ENCODE measurements at regions not wholly inside any gene's neighbourhood (a gene's known extent, or its start where the extent isn't known, plus 50 kb on each side); places are given as distances from the start of the nearest gene placed in this dataset.

DNA sequence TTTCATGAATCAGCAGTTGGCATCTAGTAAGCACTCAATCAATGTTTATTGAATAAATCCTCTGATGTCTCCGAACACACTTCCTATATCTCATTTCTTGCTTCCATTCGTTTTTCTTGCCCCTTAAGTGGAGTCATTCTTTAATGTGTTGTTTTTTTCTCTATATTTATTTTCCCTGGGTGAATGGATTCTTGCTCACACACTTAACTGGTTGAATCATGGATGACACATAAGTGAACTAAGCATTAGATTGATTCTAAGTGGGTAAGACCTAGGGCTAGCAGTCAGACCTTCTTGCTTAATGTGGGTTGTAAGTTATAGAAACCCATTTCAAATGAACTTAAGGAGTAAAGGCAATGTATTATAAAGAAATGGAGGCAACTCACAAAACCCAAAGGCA, 111.1 kb downstream of the RTL3 start:
- TF ChIP-seq, protein P1, sequence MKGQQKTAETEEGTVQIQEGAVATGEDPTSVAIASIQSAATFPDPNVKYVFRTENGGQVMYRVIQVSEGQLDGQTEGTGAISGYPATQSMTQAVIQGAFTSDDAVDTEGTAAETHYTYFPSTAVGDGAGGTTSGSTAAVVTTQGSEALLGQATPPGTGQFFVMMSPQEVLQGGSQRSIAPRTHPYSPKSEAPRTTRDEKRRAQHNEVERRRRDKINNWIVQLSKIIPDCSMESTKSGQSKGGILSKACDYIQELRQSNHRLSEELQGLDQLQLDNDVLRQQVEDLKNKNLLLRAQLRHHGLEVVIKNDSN (IDR thresholded peaks at IDR 0.05; ENCODE audit: borderline replicate concordance, low read depth), result no peak
- no peak for TF ChIP-seq EP300 (IDR thresholded peaks at IDR 0.05; ENCODE audit: borderline replicate concordance in 1 of 2, low read depth in 1 of 2, low read length in 1 of 2)
- no peak for TF ChIP-seq JUND (IDR thresholded peaks at IDR 0.05)
- TF ChIP-seq RAD21 (IDR thresholded peaks at IDR 0.05; ENCODE audit: low read length), result no peak
- TF ChIP-seq, protein P2, sequence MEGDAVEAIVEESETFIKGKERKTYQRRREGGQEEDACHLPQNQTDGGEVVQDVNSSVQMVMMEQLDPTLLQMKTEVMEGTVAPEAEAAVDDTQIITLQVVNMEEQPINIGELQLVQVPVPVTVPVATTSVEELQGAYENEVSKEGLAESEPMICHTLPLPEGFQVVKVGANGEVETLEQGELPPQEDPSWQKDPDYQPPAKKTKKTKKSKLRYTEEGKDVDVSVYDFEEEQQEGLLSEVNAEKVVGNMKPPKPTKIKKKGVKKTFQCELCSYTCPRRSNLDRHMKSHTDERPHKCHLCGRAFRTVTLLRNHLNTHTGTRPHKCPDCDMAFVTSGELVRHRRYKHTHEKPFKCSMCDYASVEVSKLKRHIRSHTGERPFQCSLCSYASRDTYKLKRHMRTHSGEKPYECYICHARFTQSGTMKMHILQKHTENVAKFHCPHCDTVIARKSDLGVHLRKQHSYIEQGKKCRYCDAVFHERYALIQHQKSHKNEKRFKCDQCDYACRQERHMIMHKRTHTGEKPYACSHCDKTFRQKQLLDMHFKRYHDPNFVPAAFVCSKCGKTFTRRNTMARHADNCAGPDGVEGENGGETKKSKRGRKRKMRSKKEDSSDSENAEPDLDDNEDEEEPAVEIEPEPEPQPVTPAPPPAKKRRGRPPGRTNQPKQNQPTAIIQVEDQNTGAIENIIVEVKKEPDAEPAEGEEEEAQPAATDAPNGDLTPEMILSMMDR (IDR thresholded peaks at IDR 0.05), result no peak
- no peak for TF ChIP-seq MXI1 (IDR thresholded peaks at IDR 0.05; ENCODE audit: low read depth, low read length)
- TF ChIP-seq RFX5 (IDR thresholded peaks at IDR 0.05; ENCODE audit: low read length), result no peak
- no peak for TF ChIP-seq EZH2phosphoT487 (IDR thresholded peaks at IDR 0.05; ENCODE audit: borderline replicate concordance, low read depth)
- TF ChIP-seq TCF12 (IDR thresholded peaks at IDR 0.05), result no peak

Measured in SK-N-SH (cell line).